DMS153 treated with DMSO at 0.1 percent for 48 hours (cell line): ENCODE measurements at regions not wholly inside any gene's neighbourhood (a gene's known extent, or its start where the extent isn't known, plus 50 kb on each side); places are given as distances from the start of the nearest gene placed in this dataset.

Experiments used
- DNase-seq: peaks from one replicate; lab custom pipeline; 2025; ENCODE audit not compliant: unreplicated experiment; lab: John Stamatoyannopoulos, UW

DNA sequence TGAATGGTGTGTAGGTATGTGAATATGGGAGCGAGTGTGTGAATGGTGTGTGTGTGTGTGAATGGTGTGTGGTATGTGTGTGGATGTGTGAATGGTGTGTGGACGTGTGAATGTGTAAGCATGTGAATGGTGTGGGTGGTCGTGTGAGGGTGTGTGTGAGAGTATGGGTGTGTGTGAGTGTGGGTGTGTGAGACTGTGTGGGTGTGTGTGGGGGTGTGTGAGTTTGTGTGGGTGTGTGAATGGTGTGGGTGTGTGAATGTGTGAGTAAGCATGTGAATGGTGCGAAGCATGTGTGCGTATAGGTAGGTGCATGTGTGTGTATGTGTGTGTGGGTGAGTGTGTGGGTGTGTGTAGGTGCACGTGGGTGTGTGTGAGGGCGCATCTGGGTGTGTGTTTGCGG, 160.7 kb upstream of the COBL start:
- DNase-seq: no peak

DNA sequence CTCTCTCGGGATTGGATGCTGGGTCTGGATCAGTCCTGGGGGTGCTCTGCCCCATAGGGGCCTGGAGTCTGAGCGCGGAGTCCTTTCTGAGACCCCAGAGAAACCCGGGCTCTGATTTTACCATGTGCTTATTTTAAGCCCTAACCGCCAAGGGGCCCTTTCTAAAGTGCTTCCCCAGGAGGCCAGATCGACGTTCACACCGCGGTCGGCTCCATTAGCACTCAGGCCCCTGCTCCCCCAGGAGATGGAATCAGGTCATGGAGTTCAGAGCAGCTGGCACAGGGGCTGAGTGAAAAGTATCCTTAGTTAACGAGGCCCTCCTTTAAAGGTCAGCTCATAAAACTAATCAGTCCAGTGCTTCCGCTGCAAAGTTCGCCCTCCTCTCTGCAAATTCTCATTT, 159.4 kb upstream of the COBL start:
- no peak for DNase-seq

DNA sequence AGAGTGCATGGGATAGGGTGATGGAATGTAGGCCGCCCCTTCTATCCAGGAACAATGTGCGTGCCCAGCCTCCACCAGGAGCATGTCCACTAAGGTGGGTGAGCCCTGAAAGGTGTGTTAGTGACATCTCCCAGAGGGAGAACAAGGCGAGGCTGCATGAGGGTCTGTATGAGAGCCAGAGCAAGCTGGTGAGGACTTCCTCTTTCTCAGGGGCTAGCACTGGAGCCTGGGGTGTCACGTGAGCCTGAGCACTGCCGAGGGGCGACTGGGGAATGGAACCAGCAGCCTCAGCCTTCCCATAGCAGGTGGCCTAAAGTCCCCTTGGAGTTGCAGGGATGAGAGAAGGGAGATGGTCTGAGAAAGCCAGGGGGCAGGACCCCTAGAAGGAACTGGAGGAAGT, 156.3 kb upstream of the COBL start:
- no peak for DNase-seq

DNA sequence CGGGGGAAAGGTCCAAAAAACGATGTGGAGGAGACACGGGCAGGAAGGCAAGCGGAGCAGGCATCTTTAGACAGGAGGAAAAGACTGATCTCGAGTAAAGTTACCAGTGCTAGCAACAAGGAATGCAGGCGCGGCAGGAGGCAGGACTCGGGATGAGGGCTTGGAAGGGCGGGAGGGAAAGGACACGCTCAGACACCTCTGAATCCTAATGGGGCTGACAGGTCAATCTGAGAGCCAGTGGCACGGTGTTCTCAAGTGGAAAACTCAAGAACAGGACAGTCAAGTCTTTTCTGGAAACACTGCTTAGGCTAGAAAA, 155.3 kb upstream of the COBL start:
- no peak for DNase-seq

DNA sequence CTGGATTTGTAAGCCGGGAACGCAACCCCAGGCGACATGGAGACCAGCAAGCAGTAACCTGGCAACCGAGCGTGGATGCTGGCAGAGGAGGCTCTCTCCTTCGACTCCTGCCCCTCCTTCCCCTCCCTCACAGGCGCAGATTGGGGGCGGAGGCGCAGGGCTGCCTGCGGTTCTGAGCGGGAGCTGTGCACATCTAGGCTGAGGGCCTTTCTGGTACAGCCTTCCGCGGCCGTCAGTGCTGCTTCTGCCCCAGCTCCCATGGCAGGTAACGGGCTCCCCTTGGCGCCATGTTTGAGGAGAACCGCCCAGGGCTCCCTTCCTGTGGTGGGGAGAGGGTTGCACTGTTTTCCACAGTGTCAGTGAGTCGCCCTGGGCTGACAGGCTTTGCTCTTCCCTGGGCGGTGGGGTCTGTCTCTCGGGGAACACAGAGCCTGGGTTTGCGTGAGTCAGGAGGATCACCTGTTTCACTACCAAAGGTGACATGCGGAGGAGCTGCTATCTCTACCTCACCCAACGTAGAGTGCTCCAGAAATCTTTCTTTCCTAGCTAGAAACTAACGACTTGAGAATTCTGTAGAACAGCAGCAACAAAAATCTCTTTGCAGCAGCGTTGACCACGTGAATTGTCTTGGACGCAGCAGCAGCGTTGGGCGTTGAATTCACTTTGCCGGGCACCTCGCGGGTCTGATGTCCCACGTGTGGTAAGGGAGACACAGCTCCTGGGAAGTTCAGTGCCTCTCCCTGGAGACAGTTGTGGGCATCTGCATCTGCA, 154.8 kb upstream of the COBL start:
- peak; percentile 30 for DNase-seq

DNA sequence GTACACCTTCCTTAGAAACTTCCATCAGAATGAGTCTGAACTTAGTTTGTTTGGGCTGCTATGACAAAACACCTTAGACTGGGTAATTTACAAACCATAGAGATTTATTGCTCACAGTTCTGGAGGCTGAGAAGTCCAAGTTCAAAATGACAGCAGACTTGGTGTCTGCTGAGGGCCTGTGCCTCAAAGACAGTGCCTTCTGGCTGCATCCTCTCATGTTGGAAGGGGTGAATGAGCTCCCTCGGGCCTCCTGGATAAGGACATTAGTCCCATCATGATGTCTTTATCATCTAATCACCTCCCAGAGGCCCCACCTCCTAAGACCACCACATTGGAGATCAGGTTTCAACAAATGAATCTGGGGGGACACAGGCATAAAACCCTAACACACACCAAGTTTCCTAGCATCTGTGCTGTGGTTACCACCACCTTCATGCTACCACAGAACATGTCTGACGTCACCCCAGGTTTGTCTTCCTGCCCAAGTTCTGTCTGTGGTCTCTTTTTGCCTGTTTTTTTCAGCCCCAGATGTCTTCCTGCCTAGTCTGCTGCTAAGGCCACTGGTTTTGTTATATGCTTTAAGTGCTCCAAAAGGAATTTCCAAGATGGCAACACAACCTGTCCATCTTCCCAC, 150.9 kb upstream of the COBL start:
- DNase-seq: no peak

DNA sequence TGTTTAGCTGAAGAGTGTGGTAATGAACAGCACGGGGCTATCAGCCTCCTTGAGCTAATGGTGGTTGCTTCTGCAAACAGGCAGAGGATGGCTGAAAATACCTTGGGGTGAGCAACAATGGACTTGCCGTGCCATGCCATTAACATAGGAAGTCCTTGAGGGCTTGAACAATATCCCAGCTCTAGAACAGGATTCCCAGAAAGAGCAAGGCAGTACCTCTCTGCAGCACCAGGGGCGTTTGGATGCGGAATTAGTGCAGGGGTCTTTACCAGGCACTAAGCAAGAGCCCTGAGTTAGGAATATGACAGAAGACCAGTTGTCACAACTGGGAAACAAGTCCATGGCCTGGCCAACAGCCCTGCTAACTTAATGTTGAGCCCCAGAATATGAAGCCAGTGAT, 143.2 kb upstream of the COBL start:
- no peak for DNase-seq

DNA sequence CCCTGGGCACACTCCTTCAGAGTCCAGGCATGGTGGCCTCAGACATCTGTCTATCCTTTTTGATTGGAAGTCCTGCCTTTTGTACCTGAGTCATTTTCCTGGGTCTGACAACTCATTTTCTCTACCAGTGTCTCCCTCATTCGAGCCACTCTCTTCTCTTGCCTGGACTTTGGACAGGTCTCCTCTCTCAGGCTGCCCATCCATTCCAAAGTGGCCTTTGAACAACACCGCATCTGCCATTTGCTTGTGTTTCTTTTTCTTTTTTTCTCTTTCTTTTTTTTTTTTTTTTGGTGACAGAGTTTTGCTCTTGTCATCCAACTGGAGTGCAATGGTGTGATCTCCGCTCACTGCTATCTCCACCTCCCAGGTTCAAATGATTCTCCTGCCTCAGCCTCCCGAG, 142.1 kb upstream of the COBL start:
- no peak for DNase-seq

DNA sequence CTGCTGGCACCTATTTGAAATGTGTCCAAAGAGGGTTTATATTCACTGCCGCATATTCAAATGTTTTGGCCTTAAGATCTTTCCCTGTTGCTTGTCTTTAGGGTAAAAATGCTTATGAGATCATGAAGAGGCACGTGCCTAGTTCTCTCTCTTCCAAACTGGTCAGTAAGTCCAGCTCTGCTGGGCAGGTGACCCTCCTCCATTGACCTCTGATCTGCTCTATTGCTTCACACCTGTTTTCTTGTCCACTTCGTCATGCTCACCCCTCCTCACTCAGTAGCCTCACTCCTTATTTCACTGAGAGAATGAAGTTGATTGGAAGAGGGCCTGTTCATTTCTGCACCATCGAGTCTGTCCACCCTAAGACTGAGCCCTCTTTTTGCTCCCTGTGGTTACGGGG, 140.5 kb upstream of the COBL start:
- DNase-seq: no peak

DNA sequence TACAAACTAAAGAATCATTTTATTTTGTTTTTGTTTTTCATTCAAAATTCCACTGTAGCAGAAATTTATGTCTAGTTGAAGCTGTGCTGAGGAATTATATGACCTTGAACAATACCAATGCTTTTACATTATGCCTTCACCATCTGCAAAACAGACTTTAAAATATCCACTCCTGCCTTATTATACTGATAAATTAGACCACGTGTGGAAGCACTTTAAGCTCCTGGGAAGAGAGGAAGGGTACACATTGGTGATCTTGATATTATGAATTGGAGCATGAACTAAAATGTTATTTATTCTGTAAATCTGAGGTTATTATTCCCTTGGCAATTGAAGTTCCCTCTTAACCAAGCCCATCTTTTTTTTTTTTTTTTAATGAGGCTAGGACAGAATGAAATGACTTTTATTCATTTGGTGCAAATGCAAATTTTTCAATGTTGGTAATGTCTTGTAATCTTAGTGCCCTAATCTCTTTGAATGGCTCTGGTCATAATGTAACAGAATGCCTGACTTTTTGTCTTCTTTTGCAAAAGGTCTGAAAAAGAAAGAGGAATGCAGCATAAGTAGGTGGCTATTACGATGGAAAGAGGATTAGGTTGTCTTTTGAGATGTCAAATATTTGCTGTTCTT, 139.9 kb upstream of the COBL start:
- DNase-seq: peak; percentile 53

DNA sequence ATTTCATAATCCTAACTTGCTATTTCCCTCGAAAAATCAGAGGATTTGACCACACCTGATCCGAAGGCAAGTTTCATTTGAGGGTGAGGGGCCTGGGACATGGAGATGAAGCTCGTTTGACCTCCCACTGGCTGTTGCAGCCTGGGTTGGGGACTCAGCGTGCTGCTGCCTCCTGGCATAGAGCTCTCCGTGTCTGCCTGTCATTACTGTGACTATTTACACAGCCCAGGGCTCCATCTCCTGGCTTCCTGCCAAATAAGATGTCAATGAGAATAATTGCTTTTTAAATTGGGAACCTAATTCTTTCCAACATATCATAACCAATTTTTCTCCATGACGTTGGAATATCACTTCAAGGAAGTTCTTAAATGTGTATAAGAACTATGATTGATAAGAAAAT, 139.3 kb upstream of the COBL start:
- peak; percentile 94 for DNase-seq

DNA sequence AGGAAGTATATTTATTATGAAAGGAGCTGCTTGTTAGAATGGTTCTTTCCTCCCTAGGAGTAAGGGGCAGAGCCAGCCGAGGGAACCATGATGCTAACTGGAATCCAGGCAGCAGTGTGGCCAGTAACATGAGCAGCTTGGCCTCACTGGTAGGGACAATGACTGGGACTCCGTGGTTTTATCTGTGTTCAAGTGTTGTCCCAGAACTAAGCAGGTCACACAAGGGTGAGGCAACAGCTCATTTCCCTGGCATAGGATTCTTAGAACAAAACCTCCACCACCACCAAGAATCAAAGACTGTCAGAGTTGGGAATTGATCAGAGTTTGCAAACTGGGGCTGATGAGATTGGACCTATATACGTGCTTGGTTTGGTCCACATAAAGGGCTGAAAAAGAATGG, 138.9 kb upstream of the COBL start:
- no peak for DNase-seq

DNA sequence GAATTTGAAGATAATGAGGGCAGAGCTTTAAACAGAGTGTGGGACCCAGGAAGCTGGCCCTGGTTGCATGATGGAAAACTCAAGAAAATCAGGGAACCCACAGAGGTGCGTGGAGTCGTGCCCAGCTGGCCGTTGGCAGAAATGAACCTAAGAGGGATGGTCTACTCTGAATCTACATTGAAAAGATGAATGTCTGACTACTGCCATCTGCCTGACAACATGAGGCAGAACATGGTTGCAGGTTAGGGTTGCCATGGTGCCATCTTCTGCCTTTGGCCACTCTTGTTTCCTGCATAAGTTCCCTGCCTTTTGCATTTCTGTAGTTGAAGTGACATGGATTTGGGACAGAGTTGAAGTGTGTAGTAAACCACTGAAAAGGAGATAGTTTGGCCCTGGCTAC, 138.5 kb upstream of the COBL start:
- DNase-seq: no peak

DNA sequence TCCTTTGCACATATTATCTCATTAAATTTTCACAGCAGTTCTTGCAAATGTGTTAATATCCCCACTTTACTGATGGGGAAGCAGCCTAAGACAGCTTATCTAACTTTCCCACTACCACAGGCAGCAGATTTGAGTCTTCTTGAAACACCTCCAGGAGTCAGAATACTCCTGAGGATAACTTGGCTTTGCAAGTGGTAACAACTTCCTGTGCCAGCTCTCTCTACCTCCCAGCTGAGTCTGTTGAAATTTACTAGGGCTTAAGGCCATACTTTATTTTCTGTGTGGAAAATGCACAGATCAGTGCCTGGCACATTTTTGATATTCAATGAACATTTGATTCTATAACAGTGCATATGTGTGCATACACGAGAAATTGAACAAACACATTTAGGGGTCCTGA, 136.1 kb upstream of the COBL start:
- DNase-seq: no peak

DNA sequence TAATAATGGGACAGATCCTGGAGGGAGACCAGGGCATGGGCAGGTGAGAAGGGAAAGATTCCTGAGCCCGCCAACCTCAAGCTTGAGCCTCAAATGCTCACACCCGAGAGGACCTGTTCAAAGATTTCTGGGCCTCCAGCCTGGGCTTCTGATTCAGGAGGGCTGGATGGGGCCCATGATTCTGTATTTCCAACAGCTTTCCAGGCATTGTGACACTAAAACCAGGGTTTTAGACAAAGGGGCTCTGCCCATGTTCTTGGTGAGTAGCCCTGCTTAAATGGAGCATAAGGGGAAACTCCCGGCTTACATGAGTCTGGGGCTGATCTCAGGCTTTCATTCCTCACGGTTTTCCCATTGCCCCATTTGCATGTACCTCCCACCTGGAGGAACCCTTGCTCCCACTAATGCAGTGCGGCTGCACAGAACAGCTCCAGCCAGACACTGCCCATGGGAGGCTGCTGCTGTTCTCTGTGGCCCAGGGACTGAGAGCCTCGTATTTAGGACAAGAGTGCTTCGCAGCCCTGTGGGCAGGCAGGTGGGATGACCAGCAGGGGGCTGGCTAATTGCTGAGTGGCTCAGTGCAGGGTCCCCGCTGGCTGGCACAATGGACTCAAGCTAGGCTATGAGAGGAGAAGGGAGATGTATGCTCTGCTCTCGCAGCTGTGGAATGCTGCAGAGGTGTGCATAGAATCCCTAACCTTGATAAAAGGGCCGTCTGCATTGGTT, 135.3 kb upstream of the COBL start:
- no peak for DNase-seq

DNA sequence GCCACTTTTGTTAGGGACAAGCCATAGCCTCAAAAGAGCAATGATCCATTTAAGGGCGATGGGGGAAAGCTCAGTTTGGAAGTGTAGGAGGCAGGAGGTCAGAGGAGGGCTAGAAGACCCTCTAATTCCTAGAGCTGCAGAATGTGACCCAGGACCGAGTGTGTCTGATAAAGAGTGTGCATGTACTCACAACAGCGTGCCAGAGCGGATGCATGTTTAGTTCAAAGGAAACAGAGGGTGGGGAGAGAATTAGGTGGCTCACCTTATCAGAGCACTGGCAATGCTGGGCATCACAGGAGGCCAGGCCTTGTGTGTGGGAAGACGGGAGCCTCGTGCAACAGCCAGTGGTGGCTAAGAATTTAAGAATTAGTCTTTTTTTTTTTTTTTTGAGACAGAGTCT, 133.9 kb upstream of the COBL start:
- DNase-seq: no peak

DNA sequence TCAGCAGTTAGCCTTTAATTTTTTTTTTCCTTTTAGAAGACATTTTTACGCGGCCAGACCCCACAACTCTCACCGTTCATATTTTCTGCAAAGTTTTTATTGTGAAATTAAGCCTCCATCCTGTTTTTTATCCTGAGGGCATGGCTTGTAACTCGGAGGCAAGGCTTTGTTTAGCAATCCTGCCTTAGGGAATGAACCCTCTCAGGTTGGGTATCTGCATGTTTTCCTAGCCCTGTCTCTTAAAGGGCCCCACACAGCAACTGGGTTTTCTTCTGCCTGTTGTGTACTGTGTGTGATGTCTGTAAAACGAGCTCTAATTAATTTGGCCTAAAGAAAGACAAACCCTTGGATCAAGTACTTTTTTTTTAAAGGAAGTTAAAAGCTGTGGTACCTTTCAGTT, 130.2 kb upstream of the COBL start:
- no peak for DNase-seq

DNA sequence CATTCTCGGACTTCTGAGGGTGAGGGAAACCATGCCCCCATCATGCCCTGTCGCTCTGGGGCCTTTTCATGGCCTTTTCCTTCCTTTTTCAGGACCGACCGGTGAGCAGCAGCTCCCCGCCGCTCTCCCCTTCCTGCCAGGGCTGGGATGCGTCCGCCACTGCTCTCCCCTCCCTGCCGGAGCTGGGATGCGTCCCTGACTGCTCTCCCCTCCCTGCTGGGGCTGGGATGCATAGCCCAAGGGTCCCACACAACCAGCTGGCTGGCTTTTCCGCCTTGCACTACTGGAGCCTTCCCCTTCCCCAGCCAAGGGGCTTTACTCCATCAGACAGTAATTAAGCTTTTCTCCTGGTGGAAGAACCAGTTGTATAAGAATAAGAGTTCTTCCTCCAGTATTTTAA, 129.7 kb upstream of the COBL start:
- DNase-seq: no peak

DNA sequence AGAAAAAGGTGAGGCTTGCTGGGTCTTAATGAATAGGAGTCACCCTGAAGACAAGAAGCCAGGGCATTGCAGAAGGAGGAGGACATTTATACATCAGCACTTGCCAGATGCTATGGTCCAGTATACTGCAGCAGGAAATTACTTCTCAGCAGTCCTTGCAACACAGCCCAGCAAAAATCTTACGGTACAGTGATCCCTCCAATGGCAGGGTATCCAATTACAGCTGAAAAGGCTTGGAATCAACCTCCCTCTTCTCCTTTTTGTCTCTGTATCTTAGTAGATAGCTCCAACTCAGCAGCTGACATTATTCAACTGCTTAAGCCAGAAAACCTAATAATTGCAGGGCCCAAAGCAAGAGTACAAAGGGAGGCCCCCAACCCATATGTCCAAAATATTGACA, 128.3 kb upstream of the COBL start:
- no peak for DNase-seq

DNA sequence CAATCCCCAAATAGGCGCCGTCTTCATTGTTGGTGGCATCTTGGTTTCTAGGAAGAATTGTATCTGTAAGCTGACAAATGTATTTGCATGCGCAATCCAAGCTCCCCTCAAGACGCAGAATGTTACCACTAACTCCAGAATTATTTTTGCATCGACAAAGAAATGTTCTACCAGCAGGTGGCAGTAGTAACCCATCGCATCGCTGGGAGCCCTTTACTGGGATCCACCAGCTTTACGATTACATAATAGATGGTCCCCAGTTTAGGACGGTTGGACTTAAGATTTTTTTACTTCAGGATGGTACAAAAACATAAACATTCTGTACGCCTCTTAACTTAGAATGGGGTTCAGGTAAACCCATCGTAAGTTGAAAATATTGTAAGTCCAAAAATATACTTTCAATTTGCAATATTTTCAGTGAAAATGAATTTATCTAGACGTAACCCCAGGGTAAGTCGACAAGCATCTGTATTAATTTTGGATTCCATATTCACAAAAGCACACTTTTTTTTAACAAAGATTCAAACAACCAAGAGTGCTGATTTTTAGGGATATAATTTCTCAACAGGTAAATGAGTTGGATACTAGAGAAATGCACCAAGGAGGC, 114.0 kb upstream of the COBL start:
- peak; percentile 77 for DNase-seq

DNA sequence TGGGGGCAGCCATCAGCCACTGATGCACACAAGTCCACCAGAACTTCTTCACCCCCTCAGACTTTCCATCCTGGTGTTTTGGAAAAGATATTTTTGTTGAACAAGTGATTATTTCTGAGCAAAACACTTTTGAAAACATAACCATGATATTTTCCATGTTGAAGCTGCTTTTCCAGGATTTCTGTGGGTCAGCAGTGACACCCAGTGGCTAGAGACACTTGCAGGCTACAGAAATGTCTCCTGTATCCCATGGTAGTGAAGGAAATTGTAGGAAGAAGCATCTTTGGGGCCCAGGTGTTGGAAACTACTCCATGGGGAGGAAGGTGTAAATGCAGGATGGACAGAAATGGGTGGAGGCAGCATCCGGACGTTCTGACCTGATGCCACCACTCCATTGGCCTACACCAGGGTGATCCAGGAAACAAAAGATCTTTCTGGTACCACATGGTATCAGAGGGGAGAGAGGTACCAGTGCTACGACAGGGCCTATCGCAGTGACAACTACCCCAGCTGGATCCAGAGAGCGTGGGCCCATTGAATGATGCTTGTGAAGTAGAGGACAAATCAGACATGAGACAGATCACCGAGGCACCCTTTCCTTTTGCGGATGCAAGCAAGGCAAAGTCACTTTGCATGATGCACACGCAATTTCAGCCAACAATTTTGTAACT, 111.7 kb upstream of the COBL start:
- peak; percentile 50 for DNase-seq
